ENCODE measurements at regions not wholly inside any gene's neighbourhood (a gene's known extent, or its start where the extent isn't known, plus 50 kb on each side); places are given as distances from the start of the nearest gene placed in this dataset.

DNA sequence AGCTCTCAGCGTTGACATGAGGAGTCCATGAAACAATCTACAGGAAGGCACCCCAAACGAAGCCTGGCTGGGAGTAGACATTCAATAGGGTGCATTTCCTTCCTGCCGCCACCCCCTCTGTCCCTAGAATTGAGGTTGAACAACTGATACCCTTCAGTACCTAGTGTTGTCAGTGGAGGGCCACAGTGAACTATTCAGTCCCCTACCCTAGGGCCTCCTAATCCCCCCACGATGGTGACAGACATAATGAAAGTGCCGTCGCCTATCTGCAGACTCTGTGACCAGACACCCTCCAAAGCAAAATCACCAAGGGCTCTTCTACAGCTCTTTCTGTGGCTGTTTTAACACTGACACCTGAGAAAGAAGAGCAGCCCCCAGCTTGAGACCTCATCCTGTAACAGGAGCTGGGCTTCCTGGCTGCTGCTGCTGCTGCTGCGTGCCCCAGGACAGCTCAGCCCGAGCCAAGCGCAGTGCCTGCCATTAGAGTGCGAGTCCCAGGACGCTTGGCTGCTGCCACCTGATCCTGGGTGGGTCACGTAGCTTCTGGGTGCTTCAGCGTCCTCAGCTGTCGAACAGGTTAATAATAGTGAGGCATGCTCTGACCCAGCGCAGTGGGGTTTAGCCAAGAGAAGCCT, 183.0 kb downstream of the ZBTB18 start:
- TF ChIP-seq, protein P1, sequence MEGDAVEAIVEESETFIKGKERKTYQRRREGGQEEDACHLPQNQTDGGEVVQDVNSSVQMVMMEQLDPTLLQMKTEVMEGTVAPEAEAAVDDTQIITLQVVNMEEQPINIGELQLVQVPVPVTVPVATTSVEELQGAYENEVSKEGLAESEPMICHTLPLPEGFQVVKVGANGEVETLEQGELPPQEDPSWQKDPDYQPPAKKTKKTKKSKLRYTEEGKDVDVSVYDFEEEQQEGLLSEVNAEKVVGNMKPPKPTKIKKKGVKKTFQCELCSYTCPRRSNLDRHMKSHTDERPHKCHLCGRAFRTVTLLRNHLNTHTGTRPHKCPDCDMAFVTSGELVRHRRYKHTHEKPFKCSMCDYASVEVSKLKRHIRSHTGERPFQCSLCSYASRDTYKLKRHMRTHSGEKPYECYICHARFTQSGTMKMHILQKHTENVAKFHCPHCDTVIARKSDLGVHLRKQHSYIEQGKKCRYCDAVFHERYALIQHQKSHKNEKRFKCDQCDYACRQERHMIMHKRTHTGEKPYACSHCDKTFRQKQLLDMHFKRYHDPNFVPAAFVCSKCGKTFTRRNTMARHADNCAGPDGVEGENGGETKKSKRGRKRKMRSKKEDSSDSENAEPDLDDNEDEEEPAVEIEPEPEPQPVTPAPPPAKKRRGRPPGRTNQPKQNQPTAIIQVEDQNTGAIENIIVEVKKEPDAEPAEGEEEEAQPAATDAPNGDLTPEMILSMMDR (IDR thresholded peaks at IDR 0.05; ENCODE audit: low read depth, low read length, poor library complexity, severe bottlenecking): no peak
- no peak for TF ChIP-seq EZH2phosphoT487 (IDR thresholded peaks at IDR 0.05; ENCODE audit: borderline replicate concordance, low read length)
